NCI-H748 (cell line): ENCODE measurements at regions not wholly inside any gene's neighbourhood (a gene's known extent, or its start where the extent isn't known, plus 50 kb on each side); places are given as distances from the start of the nearest gene placed in this dataset.
"Not testable (repeated sequence)": the region's sequence is repeated elsewhere in the genome, so short reads cannot be mapped to it uniquely, and the experiment has no call there.

ENCODE experiments used
- DNase-seq: peaks from one replicate; lab custom pipeline; 2025; ENCODE audit not compliant: unreplicated experiment; lab: John Stamatoyannopoulos, UW

DNA sequence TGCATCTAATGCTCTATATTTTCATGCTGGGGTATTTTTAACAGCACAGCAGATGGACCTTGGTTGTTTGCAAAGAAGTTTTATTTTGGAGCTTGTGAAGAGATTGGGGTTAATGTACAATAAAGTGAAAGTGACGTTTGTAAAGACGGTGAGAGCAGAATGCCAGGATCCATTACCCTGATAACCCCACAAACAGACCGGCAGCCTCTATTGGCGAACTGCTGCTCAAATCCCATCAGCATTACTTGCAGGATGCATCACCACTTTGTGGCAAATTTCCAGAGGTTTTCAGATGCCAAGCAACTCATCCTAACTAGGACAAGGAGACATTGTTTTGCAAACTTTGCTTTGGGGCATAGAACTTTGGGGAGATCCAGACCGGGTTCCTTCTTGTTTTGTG is 383.3 kb upstream of the ZNF462 start:
- DNase-seq: no peak

DNA sequence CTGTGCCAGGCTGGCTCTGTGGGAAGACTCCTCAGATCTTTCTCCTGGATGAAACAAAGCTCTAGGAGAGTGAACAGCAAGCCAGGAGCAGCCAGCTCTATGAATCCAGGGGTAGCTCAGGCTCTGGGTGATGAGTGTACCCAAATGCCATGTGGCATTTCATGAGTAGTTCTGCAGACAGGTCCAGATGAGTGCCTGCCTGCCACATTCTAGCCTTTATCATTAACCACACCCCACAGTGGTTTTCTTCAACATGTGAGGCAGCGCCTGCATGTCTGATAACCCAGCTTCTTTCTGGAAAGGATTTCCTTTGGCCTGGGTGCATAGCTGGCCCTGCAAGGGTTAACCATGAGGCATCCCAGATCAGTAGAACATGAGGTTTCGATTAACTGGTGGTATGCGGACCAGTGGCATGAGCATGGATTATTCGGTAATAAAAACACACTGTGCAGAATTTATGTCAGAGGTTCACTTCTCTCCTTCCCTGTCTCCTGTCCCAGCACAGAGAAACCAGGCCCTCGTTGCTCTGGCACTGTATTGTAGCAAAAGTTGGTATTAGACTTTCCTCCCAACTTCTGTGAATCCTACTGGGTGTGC is 381.9 kb upstream of the ZNF462 start:
- no peak for DNase-seq

DNA sequence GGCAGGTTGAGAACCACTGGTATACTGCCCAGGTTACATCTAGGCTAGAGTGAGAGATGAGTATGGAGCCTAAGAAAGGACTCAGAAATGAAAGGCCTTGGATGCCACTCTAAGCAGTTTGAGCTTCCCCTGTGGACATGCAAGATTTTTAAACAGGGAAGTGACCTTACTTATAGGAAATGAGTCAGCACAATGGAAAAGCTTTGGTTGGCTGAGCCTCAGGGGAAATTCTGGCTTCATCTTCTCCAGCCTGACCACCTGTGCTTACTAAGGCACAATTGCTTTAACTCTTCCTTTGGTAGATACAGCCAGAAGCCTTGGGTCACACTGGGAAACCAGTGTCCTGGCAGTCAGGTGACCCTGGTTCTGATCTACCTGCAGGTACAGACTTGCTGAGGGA is 380.2 kb upstream of the ZNF462 start:
- no peak for DNase-seq

DNA sequence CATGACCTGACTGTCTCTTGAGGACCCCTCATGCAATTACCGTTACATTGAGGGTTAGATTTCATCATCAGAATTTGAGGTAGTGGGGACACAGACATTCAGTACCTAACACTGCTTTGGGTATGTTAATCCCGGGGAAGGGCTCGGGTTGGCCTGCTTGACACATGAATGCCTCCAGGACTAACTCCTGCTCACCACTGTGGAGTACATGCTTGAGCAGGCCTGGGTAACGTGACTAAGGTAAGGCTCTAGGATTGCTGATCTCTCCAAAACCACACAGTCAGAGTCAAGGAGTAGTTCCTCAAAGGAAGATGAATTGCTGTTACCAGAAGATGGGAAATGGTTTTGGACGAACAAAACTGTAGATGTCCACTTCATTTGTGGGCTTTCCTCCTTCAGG is 376.3 kb upstream of the ZNF462 start:
- DNase-seq: no peak

DNA sequence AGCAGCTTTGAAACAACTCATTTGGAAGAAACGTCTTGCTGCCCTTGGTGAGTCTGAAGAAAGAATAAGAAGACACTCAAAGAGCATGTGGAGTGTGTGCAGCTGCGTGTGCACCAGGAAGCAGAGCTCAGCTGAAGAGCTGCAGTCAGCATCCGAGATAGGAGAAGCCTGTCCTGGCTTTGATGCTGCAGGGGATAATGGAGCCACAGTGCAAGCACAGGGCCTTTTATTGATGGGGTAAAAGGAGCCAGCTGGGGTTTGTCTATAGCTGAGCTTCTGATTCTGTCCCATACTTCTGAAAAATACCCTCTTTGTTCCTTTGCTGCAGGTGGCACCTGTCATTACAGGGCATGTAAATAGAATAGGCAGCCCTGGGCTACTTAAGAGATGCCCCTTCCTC is 375.7 kb upstream of the ZNF462 start:
- peak; percentile 46 for DNase-seq

DNA sequence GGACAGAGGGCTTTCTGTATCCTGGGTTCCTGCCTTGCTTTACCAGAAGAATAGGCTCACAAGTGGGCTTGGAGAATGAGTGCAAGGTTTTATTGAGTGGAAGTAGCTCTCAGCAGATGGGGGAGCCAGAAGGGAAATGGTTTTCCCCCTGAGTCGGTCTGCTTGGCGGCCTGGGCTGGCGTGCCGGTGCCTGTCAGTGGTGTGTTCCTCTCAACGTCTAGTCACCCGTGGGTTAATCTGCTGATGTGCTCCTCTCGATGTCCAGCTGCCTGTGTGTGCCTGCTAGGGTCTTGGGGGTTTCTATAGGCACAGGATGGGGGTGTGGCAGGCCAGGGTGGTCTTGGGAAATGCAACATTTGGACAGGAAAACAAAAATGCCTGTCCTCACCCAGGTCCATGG is 370.8 kb upstream of the ZNF462 start:
- DNase-seq: peak; percentile 9

DNA sequence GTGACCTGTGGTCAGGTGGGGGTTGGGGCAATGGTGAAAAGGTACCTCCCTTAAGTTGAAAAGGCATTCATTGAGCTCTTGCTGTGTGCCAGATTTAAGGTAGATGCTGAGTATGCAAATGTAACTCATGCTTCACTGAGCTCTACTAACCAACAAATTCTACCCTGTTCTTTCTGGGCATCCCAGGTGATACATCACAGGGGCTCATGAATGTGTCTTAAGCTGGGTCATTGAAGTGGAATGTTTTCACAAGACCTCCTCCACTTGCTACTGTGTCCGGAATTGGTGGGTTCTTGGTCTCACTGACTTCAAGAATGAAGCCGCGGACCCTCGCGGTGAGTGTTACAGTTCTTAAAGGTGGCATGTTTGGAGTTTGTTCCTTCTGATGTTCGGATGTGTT is 362.8 kb upstream of the ZNF462 start:
- no peak for DNase-seq

DNA sequence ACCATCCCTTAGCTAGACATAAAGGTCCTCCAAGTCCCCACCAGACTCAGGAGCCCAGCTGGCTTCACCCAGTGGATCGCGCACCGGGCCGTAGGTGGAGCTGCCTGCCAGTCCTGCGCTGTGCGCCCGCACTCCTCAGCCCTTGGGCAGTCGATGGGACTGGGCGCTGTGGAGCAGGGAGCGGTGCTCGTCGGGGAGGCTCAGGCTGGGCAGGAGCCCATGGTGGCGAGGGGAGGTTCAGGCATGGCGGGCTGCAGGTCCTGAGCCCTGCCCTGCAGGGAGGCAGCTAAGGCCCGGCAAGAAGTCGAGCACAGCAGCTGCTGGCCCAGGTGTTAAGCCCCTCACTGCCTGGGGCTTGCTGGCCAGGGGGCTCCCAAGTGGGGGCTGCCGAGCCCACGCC is 361.8 kb upstream of the ZNF462 start:
- DNase-seq: not testable (repeated sequence)

DNA sequence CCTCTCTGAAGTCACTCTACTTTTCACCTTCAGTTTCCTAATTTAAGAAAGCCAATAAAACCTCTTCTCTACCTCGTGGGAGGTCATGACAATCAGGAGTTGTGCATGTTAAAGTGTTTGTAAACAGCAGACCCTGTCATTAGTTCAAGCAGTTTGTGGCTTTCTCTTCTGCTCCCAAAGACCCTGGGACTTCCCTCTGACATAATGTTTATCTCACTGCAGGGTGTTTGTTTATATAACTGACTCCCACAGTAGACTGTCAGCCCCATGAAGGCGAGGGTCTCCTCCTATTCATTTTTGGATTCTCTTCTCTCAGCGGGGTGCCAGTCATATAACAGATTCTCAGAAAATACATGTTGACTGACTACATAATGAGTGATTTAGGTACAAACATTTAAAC is 360.0 kb upstream of the ZNF462 start:
- no peak for DNase-seq

DNA sequence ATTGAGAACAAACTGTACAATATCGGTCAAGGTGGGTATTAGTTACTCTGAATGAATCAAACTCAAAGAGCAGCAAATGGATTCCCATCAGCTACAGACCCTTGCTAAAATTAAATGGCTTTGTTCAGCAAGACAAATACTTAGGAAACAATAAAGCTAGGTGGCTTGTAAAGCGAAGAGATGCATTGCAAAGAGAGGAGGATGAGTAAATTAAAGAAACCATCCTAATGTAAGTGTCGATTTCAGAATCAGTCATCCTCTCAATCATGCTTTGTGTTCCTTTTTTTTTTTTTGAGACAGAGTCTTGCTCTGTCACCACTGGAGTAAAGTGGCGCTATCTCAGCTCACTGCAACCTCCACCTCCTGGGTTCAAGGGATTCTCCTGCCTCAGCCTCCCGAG is 359.2 kb upstream of the ZNF462 start:
- no peak for DNase-seq

DNA sequence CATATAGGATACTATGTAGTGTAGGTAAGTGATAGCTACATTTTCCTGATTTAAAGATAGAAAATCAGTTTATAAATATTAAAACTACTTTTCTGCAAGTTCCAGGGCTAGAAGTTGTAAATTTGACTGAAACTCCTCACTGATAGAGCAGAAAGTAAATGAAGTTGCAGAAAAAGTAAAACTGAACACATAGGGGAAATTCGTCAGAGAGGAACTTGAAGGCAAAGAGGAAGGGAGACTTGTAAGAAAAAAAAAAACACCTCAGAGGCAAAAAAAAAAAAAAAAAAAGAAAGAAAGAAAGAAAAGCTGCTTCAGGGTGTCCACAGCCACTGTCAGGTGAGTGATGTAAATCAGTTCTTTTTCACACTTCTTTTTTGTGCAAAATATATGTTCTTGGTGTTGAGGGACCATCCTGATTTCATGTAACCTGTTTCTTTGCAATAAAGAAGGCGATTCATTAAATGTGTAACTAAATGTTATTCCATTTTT is 336.2 kb upstream of the ZNF462 start:
- no peak for DNase-seq

DNA sequence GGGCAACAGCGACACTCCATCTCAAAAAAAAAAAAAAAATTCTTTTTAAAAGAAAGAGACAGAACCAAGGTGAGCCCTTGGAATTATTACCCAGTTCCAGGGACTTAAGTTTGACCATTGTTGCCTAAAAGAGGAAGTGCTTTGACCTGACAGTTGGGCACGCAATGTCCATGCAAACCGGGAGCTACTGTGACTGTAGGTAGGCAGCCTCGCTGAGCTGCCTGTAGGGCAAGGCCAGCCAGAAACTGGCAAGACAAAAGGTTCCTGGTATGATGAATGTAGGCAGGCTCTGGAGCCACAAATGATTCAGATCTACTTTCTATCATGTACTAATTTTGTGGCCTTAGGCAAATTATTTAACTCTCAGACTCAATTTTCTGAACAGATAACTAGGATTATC is 334.8 kb upstream of the ZNF462 start:
- DNase-seq: no peak

DNA sequence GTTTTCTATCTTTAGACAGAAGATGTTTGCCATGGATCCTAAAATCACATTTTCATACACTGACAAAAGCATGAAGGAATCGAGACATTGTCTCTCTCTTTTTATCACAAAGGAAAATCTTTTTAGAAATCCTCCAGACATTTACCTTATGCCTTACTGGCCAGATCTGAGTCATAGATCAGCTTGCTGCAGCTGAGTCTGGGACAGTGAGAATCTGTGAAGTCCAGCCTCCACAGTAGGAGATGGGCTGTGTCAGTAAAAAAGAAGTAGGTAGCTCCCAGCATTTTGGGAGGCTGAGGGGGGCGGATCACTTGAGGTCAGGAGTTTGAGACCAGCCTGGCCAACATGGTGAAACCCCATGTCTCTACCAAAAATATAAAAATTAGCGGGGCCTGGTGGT is 333.4 kb upstream of the ZNF462 start:
- DNase-seq: no peak

DNA sequence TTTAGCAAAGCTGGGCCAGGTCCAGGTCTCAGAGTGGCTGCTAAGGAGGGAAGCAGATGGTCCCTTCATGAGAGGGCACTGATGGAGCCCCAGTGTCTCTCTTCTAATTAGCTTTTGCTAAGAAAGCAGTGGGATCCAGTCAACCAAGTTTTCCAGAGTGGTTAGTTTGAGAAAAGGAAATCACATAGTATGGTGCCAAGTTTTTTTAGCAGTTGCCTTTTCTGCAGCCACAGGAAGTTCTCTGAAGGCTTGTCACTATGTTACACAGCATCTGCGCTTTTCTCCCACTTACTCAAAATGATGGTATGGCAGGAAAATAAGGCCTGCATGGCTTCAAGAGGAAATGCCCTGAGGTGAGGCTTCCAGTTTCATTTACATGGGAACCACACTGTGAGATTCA is 331.5 kb upstream of the ZNF462 start:
- DNase-seq: no peak

DNA sequence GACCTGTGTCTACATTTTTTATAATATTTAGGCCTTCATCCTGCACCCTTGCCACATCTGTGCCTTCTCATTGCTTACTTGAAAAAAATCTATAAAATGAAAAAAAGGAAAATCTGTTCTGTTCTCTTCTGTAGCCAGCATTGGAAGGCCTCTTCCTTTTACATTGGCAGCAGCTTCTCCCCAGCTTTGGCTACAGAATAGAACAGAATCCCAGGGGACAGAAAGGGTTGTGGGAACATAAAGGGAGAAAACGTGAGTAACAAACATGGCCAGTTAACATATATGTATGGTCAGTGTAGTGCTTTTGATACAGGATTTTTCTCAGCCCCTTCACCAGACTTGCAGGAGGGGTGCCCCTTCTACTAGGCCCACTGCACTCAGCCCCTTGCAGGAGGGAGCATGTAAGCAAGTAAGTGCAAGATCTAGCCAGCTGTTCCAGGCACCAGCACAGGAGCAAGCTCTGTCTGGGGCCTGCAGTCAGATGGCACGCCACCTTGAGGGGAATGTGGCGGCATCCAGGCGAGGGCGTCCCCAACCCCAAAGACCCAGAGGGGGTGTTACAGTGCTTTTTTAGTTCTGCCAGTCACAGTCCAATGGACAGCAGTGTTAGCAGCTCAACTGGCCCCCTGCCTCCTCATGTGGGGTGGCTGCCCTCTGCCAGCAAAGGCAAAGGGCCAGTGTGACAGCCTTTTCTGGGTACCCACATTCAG is 330.5 kb upstream of the ZNF462 start:
- DNase-seq: no peak

DNA sequence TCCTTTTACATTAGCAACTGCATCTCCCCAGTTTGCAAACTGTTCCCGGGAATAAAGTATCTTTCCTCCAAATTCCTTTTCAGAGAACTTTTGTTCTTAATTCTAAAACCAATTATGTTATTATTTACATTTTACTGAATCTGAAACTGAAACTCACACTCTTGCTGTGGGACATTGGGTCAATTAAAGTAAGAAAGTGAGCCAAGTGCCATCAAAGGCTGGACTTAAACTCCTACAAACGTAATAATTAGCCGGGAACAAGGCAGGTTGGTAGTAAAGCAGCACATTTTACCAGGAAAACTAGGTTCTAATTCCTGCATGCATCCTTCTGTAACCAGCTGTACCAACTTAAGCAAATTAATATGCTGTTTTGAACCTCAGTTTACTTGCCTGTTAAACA is 328.2 kb upstream of the ZNF462 start:
- no peak for DNase-seq

DNA sequence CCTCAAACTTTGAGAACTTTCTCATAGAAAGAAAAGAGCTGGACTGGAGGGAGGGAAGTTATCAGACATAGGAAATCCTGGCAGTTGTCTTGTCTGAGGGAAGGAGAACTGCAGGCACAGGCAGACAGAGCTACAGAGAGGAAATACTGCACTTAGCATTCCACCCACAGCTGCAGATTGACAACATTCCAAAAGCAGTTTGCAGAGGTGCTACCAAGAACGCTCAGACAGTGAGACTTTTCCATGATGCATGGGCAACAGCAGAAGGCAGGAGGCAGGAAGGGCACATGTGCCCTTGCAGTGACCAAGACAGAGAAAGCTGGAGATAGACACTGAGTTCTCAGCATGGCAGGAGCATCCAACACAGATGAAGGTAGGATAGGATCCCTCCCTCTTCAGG is 327.5 kb upstream of the ZNF462 start:
- DNase-seq: no peak

DNA sequence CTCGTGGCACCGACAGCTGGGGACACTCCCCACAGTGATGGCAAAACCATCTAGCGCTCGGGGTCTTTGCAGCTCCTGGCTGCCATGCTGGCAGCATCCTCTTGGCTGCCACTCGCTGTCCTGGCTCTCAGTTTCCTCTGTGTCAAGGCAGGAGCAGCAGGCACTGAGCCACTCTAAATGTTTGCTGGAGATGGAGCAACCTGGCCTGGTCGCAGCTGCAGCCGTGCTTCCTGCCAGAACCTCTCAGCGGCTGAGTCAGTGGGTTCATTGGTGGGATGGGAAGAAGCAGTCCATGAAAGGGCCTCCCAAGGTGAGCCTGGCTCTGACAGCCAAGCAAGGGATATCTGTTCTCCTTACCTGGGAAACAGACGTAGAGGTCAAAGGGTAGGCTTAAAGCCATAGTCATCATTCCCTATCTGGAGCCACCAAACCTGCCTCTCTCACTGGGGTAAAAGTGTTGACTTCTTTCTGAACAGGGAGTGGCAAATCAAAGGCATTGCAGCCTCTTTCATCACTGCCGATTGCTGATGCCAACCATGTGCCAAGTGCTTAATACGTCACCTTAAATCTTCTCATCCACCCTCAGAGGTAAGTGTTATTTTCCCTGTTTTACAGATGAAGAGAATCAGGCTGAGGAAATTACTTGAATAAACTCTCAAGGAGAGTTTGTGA is 304.8 kb upstream of the ZNF462 start:
- no peak for DNase-seq

DNA sequence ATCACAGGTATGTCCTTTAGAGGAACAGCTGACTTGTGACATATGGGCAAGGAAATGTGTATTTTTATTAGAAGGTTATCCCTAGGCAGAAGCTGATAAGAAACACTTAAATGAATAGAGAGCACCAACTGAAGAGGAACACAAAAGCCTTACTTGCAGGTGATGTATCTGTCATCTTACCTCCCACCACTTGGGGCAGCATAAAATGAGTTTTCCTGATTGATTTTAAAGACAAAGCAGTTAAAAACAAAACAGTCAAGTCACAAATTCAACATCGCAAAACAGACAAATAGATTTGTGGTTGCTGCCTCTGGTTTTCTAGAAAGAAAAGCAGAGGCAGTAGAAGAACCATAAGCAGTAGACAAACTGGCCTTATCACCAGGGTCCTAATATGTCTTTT is 302.4 kb upstream of the ZNF462 start:
- DNase-seq: no peak

DNA sequence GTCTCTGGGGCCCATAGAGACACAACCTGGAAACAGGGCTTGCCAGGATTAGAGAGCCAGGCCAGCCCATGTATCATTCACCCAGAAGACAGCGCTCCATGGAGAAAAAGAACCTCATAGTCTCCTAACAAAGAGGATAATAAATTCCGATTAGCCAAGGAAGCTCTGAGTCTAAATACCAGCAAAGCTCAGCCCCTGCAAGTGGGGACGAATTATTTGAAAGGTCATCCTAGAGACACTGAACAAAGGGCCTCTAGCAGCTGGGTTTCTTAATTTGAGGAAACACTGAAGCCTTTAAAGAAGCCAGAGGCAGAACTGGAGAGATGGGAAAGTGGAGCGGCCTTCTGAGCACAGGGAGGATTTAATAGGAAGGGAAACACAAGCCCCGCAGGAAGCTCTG is 287.1 kb upstream of the ZNF462 start:
- DNase-seq: no peak

DNA sequence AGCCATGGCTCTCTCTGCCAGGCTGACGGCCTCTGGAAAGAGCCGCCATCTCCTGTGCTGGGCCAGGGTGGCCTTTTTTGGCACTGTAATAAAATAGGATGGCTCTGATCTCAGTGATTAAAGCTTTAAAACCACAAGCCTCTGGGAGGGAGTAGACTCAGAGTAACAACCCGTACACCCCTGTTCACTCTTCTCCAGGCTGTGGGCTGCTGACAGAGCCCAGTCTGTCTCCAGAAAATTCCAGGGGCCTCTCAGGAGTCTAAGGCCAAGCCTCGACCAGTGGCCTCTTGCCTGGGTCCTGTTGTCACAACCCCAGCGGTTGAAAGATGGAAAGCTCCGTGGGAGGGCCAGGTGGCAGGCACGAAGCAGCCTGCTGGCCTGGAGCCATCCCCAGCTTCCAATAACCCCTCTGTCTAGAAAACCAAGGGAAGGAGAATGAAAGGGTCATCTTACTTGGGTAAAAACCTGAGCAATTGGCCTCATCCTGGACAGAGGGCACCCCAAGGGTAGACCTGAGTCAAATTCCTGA is 286.7 kb upstream of the ZNF462 start:
- DNase-seq: no peak

DNA sequence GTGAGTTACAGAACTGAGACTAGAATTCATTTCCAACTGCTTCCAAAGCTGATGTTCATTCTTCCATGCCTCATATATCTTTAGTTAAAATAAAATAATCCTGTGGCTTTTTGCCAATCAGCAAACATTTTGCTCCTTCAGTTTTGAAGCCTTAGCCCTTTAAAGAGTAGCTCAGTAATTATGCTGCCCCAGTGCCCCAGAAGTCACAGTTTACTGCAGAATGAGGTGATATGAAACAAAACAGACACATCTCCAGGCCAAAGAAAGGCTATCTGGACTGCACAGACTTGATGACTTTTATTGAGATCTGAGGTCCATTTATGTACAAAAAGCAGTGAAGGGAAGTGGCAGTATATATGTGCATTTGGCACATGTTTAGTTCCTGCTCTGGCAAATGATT is 285.8 kb upstream of the ZNF462 start:
- DNase-seq: no peak
